Muscle layer of colon (tissue), 2 donors: ENCODE measurements at regions not wholly inside any gene's neighbourhood (a gene's known extent, or its start where the extent isn't known, plus 50 kb on each side); places are given as distances from the start of the nearest gene placed in this dataset.

Source experiments
- H3K27ac ChIP-seq: one replicate; pipeline ENCODE4 v1.7.0; 2013; ENCODE audit warnings: low read depth, mild to moderate bottlenecking, low read length, moderate library complexity
- H3K27me3 ChIP-seq, 2 donors: one replicate each; pipeline ENCODE4 v1.7.0; 2013; ENCODE audit warnings: low read length in 2 of 2, mild to moderate bottlenecking in 2 of 2; ENCODE audit not compliant: insufficient read depth in 2 of 2, control insufficient read depth in 1 of 2
- H3K36me3 ChIP-seq: one replicate; pipeline ENCODE4 v1.7.0; 2013; ENCODE audit warnings: mild to moderate bottlenecking, low read length; ENCODE audit not compliant: insufficient read depth
- H3K4me1 ChIP-seq: one replicate; pipeline ENCODE4 v1.7.0; 2013; ENCODE audit warnings: mild to moderate bottlenecking, low read length; ENCODE audit not compliant: insufficient read depth
- H3K4me3 ChIP-seq, 2 donors: one replicate each; pipeline ENCODE4 v1.7.0; 2013; ENCODE audit warnings: low read length in 2 of 2, low read depth in 1 of 2, mild to moderate bottlenecking in 1 of 2, moderate library complexity in 1 of 2
- H3K9ac ChIP-seq: one replicate; pipeline ENCODE4 v1.7.0; 2013; ENCODE audit warnings: low read length
- H3K9me3 ChIP-seq: one replicate; pipeline ENCODE4 v1.7.0; 2013; ENCODE audit warnings: mild to moderate bottlenecking, low read length
- donor health status: abdominal sarcoma.
- donor health status: Adenocarcinoma of cecum.

DNA sequence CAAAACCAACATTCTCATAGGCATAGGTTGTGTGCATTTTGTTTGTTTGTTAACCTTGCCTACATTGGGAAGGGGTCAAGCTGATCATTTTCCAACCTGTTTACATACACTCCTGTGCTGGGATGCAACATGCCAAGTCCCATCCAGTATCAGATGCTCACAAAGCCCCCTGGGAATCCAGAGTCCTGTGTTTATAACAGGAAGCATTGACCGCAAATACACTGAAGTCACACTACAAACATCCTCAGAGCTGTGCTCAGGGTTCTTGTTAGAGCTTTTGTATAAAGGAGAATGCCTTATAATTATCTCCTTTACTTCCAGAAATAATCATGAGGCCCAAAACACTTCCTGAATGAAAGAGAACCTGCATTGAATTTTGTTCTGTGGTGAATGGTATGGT, 488.7 kb upstream of the TCF4 start:
- Histone ChIP-seq H3K4me1 (no peaks in the 10 kb centered on the region), H3K27me3 (no peaks in the 10 kb centered on the region), H3K36me3 (no peaks in the 10 kb centered on the region), H3K9ac (no peak overlapping the region), H3K27ac (no peak overlapping the region), H3K9me3 (no peaks in the 10 kb centered on the region), H3K4me3 (no peak overlapping the region)

DNA sequence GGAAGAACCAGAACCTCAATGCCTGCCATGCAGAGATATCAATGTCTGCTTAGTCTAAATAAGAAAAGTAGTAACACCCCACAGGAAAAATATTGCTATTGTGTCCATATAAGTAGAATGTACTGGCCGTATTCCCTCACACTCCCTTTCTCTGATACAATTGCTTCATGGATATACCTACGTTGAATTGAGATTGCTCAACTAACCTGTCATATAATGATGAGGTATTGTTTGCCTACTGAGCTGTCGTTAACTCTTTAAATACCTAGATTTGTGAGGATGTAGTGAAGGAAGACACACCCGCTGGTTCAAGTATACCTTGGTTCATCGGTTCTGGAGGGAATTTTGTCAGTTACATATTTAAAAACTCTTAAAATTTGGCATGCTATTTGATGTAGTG, 480.7 kb upstream of the TCF4 start:
- H3K4me1 ChIP-seq = no peaks in the 10 kb centered on the region

DNA sequence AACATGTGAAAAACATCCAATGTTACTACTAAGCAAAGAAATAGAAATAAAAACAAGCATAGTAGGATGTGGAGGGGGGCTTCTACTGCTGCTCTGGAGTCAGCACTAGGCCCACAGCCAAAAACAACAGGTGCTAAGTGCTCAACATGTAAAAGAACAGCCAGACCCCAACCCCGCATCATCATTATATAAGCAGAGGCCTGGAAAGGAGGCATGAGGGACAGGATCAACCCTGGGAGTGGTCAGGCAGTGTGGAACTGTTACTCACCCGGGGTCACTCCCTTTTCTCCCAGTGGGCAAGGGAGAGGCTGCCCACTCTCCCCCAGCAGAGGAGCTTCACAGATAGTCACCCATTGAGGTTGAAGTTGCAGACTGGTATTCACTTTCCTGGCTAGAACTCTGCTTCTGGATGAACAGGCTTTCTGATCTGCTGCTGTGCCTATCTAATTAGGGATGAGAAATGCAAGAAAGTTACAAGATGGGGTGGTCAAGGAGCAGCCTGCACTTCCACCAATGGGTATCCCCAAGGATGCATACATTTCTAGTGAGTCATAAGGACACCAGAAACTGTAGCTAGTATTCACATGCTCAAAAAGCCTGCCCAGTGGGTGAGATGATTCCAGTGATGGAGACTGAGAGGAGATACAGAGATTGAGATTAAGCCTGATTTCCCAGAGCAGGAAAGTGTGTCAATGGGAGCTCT, 480.1 kb upstream of the TCF4 start:
- H3K36me3 ChIP-seq = no peaks in the 10 kb centered on the region
- H3K4me1 ChIP-seq = no peaks in the 10 kb centered on the region
- H3K4me3 ChIP-seq = no peak overlapping the region
- no peaks in the 10 kb centered on the region for H3K9me3 ChIP-seq
- H3K9ac ChIP-seq = no peak overlapping the region
- no peak overlapping the region for H3K27ac ChIP-seq
- H3K27me3 ChIP-seq = no peaks in the 10 kb centered on the region

More for the DNA sequence above, 480.7 kb upstream of the TCF4 start:
- Histone ChIP-seq H3K9me3 (no peaks in the 10 kb centered on the region), H3K27me3 (no peaks in the 10 kb centered on the region), H3K27ac (no peak overlapping the region), H3K36me3 (no peaks in the 10 kb centered on the region), H3K4me3 (no peak overlapping the region), H3K9ac (no peak overlapping the region)

DNA sequence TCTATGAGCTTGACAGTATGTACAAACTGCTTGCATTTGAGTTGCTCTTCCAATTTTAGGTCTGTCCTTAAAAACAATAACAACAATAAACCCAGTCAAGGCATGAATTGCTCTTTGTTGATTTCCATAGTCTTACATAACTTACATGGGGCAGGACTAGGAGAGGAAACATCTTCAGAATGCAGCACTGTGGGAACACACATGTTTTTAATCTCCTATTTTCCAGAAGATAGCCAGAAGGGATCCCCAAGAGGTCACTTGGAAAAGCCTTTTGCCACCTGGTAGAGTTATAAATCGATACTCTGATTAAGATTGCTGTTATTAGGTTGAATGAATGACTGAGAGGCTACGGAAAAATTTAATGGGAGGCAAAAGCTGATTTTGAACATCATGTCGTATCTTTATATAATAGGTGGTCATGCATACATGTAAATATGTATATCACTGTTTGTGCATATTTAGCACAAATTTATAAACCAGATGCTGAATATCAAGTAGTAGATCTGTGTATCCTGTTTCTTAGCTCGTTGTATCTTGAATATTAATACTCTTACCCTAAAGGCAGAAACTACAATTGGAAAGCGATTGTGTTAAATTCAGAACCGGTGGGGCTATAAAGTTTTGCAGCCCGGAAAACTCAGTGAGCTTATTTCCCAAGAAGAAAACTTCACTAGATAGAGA, 479.4 kb upstream of the TCF4 start:
- Histone ChIP-seq H3K4me1 (no peaks in the 10 kb centered on the region), H3K4me3 (no peak overlapping the region), H3K27ac (no peak overlapping the region), H3K36me3 (no peaks in the 10 kb centered on the region), H3K27me3 (no peaks in the 10 kb centered on the region), H3K9ac (no peak overlapping the region), H3K9me3 (no peaks in the 10 kb centered on the region)

DNA sequence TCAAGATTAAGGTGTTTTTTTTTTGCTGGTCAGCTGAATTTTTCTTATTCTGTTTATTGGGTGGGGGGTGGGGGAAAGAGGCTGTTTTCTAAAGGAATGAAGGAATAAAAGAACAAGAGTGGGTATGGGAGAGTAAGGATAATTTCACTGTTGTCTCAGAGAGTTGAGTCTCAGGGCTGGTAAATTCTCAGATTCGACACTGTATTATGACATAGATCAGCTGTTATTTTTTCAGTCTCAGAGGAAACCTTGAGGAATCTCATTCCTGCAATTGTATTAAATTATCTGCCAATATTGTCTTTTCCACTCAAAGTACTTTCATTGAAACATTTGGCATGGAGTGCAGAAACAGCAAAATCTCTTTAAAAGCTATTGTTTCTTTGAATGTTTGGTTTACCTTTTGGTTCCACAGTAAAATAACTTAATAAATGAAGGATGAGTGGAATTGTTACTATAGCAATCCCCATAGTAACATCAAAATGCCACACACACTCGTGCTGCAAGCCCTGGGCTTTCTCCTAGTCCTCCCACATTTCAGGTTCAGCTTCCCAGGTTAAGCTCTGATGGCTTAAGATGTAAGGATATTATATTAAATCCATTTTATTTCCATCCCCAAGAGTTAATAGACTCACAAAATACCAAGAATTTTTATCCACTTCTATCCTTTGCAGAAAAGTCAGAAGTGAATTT, 478.7 kb upstream of the TCF4 start:
- Histone ChIP-seq H3K9me3 (no peaks in the 10 kb centered on the region), H3K27me3 (no peaks in the 10 kb centered on the region), H3K36me3 (no peaks in the 10 kb centered on the region), H3K9ac (no peak overlapping the region), H3K4me1 (no peaks in the 10 kb centered on the region), H3K27ac (no peak overlapping the region), H3K4me3 (no peak overlapping the region)

DNA sequence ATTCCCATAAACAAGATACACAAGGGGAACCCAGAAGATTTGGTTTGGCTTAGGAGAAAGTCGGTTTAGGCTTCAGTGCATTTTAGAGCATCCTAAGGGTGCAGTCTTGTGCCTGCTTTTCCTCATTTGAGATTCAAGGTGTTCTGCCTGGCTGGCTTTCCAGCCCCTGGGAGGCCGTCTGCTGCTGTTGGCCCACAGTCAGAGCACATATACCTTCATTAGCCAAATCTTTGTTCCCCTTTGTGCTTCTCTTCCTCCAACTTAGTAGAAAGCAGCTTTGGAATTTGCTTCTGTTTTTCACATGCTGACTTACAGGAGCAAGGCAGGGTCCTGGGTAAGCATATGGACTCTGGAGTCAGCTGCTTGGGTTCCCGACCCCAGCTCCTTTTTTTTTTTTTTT, 477.1 kb upstream of the TCF4 start:
- Histone ChIP-seq H3K4me3 (no peak overlapping the region), H3K9me3 (no peaks in the 10 kb centered on the region), H3K36me3 (no peaks in the 10 kb centered on the region), H3K27me3 (no peaks in the 10 kb centered on the region), H3K4me1 (no peaks in the 10 kb centered on the region), H3K9ac (no peak overlapping the region), H3K27ac (no peak overlapping the region)

DNA sequence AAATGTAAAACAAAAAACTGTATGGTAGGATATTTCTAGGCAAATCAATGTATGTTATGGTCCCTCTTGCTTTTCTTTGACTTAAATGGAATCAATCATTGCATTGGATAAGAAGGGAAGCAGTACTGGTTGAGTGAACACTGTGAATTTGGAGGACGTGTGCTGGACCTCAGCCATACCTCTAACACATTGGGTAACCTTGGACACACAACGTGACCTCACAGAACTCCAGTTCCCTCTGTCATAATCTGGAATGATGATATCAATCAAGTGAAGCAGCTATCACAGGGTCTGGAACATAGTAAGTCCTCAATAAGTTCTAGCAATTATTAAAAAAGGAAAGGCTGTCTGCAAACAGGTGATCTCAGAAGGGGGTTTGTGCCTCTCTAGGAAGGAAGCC, 474.9 kb upstream of the TCF4 start:
- H3K9me3 ChIP-seq = no peaks in the 10 kb centered on the region
- H3K4me3 ChIP-seq = no peak overlapping the region
- H3K27ac ChIP-seq = no peak overlapping the region
- no peak overlapping the region for H3K9ac ChIP-seq
- no peaks in the 10 kb centered on the region for H3K27me3 ChIP-seq
- no peaks in the 10 kb centered on the region for H3K36me3 ChIP-seq
- no peaks in the 10 kb centered on the region for H3K4me1 ChIP-seq

DNA sequence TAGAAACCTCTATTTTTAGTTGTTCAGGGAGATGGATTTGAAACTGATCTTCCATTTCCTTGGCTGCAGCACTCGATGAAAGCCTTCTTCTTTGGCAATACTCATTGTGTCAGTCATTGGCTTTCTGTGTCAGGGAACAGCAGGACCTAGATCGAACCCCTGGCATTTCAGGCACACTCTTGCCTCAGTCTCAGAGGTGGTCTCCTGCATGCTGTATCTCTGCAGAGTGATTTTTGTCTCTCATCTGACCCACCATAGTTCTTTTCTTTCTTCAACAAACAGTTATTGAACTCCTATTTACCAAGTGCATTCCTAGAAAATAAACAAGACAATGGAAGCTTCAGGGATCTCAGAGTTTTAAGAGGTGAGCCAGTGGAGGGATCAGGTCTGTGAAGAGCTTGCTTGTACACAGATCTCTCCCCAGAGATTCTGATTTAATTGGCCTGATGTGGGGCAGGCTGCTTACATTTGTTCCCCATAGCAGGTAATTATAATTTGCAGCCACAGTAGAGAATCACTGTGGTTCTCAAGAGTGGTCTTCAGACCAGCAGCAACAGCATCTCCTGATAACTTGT, 473.1 kb upstream of the TCF4 start:
- H3K4me1 ChIP-seq = no peaks in the 10 kb centered on the region
- no peak overlapping the region for H3K9ac ChIP-seq
- H3K27me3 ChIP-seq = no peaks in the 10 kb centered on the region
- no peak overlapping the region for H3K4me3 ChIP-seq
- H3K27ac ChIP-seq = no peak overlapping the region
- no peaks in the 10 kb centered on the region for H3K9me3 ChIP-seq
- no peaks in the 10 kb centered on the region for H3K36me3 ChIP-seq

DNA sequence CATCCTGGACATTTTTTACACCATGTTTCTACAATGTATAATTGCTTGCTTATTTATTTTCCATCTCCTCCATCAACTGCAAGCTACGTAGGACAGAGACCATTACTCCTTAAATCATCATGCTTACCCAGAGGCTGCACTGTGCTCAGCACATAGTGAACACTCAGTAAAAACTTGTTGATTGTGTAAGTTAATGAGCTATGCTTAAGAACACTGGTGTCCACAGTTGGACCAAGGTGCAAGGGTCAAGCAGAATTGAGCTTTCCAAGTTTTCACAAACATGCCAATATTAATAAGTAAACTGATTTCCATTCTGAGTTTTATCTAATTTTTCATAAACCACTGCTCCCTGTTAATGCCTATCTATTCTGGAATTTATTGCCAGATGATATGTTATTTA, 464.2 kb upstream of the TCF4 start:
- Histone ChIP-seq H3K9ac (no peak overlapping the region), H3K27me3 (no peaks in the 10 kb centered on the region), H3K4me1 (no peaks in the 10 kb centered on the region), H3K4me3 (no peak overlapping the region), H3K27ac (no peak overlapping the region), H3K36me3 (no peaks in the 10 kb centered on the region), H3K9me3 (no peaks in the 10 kb centered on the region)

DNA sequence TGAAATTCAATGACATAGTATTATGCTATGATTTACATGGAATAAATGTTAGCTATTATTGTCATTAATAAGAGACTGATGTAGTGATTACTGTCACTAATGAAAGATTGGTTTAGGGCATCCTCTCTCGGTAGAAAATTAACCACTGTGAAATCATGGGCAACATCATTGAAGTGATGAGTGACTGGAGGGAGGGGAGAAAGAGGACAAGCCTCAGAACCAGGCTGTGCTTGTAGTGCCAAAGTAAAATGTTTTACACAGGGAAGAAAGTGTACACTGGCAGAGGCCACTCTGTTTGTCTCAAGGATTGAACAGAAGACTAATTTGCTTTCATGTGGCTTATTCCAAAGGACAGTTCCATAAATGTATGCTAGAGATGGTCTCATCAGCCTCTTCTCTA, 456.2 kb upstream of the TCF4 start:
- Histone ChIP-seq H3K36me3 (no peaks in the 10 kb centered on the region), H3K4me1 (no peaks in the 10 kb centered on the region), H3K27me3 (no peaks in the 10 kb centered on the region), H3K9me3 (no peaks in the 10 kb centered on the region), H3K27ac (no peak overlapping the region), H3K9ac (no peak overlapping the region), H3K4me3 (no peak overlapping the region)

DNA sequence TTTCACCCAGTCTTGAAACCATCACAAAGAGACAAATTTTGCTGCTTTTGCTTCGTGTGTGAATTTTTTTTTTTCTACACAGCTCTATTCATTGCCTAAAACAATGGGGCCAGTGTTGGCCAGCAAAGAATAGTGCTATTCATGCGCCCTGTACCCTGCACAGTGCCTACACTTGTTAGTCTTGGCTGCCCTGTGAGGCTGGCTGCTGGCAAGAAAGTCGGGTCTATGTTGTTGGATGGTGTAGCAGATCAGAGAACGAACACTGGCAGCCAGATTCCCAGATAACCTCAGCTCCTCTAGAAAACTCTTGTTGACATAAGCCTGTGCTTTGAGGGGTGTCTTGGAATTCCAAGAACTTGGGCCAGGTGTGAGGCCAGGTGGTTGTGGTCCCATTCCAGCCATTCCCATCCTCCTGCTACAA, 455.7 kb upstream of the TCF4 start:
- Histone ChIP-seq H3K4me1 (no peaks in the 10 kb centered on the region), H3K27me3 (no peaks in the 10 kb centered on the region), H3K4me3 (no peak overlapping the region), H3K27ac (no peak overlapping the region), H3K9ac (no peak overlapping the region), H3K9me3 (no peaks in the 10 kb centered on the region), H3K36me3 (no peaks in the 10 kb centered on the region)
